Endothelial cell of umbilical vein (primary cell): ENCODE measurements at regions not wholly inside any gene's neighbourhood (a gene's known extent, or its start where the extent isn't known, plus 50 kb on each side); places are given as distances from the start of the nearest gene placed in this dataset.

Experiments used
- EZH2 ChIP-seq: IDR thresholded peaks from 2 replicates; pipeline ENCODE4 v1.6.1; 2012; ENCODE audit warnings: borderline replicate concordance, low read depth, mild to moderate bottlenecking, moderate library complexity, low read length, inconsistent platforms; ENCODE audit not compliant: severe bottlenecking
- FOS ChIP-seq: IDR thresholded peaks from 2 replicates; pipeline ENCODE4 v1.6.1; 2011; ENCODE audit warnings: mild to moderate bottlenecking, low read length, moderate library complexity, borderline replicate concordance; ENCODE audit not compliant: insufficient read depth
- JUN ChIP-seq: IDR thresholded peaks from 2 replicates; pipeline ENCODE4 v1.6.1; 2011; ENCODE audit warnings: borderline replicate concordance, low read depth; ENCODE audit not compliant: insufficient read length, insufficient read depth
- MAX ChIP-seq: IDR thresholded peaks from 2 replicates; pipeline ENCODE4 v1.6.1; 2011; ENCODE audit not compliant: insufficient read depth, insufficient read length
- MYC ChIP-seq: IDR thresholded peaks from one replicate; pipeline ENCODE4 v1.6.1; 2011; ENCODE audit warnings: mild to moderate bottlenecking, low read depth, low read length
- POLR2A ChIP-seq: IDR thresholded peaks from 2 replicates; pipeline ENCODE4 v1.6.1; 2012; ENCODE audit warnings: low read depth, mild to moderate bottlenecking, control low read depth, low read length
- POLR2AphosphoS5 ChIP-seq: IDR thresholded peaks from 2 replicates; pipeline ENCODE4 v1.6.1; 2012; ENCODE audit warnings: low read depth, mild to moderate bottlenecking, control low read depth, low read length, moderate library complexity; ENCODE audit not compliant: insufficient read depth
- TF ChIP-seq, protein P1 (sequence below), 2 donors: IDR thresholded peaks; 1 replicate in 1 of 2; 2 replicates in 1 of 2; pipeline ENCODE4 v1.5.1; 2011; ENCODE audit warnings: low read length in 2 of 2, mild to moderate bottlenecking in 2 of 2, moderate library complexity in 2 of 2, control low read depth in 1 of 2, inconsistent platforms in 1 of 2, low read depth in 1 of 2; ENCODE audit not compliant: insufficient read depth in 1 of 2; ENCODE audit errors: extremely low read depth in 1 of 2

DNA sequence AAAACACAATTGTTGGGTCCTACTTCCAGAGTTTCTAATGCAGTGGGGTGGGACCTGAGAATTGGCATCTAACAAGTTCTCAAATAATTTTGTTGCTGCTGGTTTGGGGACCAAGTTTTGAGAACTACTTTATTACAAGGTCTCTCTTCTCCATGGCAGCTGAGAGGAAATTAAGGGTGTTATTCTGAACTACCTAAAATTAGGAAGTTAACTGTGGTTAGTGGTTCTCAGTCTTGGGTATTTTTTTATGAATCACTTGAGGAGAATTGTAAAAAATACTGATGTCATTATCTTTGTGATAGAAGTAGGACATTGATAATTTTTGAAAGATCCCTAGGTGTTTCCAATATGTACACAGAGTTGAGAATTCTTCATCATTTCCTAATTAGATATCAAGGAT is 210.2 kb downstream of the MC4R start:
- TF ChIP-seq, protein P1, sequence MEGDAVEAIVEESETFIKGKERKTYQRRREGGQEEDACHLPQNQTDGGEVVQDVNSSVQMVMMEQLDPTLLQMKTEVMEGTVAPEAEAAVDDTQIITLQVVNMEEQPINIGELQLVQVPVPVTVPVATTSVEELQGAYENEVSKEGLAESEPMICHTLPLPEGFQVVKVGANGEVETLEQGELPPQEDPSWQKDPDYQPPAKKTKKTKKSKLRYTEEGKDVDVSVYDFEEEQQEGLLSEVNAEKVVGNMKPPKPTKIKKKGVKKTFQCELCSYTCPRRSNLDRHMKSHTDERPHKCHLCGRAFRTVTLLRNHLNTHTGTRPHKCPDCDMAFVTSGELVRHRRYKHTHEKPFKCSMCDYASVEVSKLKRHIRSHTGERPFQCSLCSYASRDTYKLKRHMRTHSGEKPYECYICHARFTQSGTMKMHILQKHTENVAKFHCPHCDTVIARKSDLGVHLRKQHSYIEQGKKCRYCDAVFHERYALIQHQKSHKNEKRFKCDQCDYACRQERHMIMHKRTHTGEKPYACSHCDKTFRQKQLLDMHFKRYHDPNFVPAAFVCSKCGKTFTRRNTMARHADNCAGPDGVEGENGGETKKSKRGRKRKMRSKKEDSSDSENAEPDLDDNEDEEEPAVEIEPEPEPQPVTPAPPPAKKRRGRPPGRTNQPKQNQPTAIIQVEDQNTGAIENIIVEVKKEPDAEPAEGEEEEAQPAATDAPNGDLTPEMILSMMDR (IDR thresholded peaks at IDR 0.05; ENCODE audit: extremely low read depth in 1 of 2, insufficient read depth in 1 of 2, low read depth in 1 of 2, low read length in 2 of 2), result no peak
- TF ChIP-seq MAX (no peak), POLR2A (no peak), JUN (no peak), MYC (no peak), EZH2 (no peak), POLR2AphosphoS5 (no peak), FOS (no peak)
